HG03045 (cell line): ENCODE measurements at regions not wholly inside any gene's neighbourhood (a gene's known extent, or its start where the extent isn't known, plus 50 kb on each side); places are given as distances from the start of the nearest gene placed in this dataset.

Experiments
- ATAC-seq: cut with Tn5 transposase; IDR thresholded peaks from one replicate; pipeline ENCODE4 v1.9.1; 2021; ENCODE audit warnings: mild to moderate bottlenecking, moderate library complexity; ENCODE audit not compliant: unreplicated experiment

DNA sequence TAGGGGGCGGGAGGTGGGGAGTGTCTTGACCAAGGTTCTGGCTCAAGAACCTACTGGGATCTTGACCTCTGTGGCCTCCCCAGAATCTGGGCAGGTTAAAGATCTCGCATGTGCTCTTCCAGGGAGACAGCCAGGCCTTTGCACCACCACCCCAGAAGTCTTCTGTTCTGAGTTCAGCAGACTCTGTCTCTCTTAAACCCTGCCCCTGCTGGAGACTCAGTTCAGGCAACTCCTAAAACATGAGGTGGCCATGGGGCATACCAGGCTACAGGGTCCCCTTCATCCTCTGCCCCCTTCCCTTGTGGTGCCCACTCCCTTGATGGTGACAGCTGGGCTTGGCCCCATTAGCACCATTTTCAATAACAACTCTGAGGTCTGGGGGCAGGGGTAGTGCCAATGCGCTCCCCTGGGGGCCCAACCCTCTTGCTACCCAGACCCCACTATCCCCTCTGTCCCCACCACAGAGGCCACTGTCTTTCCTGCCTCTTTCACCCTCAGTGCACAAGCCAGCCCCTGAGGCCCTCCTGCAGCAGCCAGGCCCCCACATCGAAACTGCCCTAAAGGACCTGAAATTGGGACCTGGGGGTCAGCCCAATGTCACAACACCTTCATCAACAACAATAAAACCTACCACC lies 132.7 kb upstream of the RUNX3 start:
- ATAC-seq, result no peak

DNA sequence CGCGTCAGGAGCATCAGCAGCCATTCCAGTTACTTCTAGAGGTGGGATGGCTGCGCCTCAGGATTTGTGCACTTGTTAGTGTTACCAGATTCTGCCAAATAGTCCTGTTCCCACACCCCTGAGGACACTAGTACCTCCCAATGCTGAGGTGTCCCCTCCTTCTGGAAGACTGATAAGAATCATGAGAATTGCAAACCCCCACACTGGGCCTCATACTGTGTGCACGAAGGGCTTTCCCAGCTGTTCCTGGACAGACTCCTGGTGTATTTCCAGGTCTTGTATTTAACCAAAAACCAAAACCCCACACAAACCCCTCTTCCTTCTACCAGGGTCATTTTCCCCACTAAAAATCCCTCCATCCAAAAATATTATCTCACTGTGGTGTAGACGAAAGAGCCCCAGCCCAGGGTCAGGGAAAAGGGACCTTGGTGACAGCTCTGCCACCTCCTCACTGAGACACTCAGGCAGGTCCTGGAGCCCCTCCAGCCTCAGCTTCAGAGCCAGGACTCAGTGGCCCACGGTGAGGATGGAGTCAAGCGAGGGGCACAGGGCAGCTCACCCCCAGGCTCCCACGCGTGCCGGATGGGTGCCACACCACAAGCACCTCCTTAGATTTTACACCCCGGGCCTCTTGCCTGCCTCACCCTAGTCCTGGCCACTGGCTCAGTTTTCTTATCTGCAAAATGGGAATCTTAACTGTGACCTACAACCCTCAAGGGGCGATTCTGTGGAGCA lies 131.4 kb upstream of the RUNX3 start:
- ATAC-seq, result no peak

DNA sequence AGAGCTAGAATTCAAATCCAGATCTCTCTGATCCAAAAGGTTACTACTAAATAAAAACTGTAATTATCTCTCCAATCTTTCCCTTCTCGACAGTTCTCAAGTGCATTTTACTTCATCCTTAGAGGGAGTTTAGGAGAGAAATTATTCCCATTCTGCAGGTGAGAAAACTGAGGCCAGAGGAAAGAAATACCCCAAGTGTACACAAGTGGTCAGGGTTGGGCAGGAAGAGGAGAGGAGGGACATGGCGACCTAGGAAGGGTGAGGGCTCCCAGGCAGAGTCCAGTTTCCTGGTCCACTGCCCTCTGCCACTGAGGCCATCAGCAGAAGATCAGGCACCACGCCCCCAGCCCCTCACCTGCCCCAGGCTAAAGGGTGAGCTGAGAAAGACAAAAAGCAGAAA lies 127.1 kb upstream of the RUNX3 start:
- no peak for ATAC-seq

DNA sequence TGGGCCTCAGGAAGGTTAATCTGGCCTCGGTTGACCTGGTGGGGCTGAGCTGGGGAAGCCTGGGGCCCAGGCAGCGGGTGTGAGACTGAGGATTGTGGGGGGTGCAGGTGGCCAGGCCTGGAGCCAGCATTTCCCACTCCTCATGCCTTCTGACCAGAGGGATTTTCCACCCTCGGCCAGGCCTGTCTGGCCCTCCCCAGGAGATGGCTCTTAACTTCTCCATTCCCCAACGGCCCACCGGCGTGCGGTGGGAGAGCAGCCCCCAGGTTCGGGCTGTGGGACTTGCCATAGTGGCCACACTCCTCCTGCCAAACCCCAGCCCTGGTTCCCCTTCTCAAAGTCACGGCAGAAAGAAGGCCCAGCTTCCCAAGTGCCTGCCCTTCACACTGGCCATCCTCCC lies 126.5 kb upstream of the RUNX3 start:
- ATAC-seq, result no peak

DNA sequence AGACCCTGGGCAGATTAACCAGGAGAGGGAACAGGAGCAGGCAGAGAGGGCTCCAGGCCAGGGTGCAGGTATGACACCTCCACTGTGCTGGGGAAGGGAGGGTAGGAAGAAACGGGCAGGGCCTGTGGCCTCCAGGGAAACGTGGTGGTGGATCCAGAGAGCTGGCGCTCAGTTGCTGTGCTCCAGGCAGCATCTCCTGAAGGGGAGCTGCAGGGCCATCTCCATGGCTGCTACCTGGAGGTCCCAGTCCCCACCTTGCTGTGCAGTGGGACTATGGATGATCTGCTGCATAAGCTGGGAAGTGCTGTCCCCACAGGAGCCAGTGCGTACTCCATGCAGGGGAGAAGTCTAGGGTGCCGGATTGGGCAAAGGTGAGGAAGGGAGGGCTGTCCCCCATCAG lies 125.9 kb upstream of the RUNX3 start:
- ATAC-seq, result no peak

DNA sequence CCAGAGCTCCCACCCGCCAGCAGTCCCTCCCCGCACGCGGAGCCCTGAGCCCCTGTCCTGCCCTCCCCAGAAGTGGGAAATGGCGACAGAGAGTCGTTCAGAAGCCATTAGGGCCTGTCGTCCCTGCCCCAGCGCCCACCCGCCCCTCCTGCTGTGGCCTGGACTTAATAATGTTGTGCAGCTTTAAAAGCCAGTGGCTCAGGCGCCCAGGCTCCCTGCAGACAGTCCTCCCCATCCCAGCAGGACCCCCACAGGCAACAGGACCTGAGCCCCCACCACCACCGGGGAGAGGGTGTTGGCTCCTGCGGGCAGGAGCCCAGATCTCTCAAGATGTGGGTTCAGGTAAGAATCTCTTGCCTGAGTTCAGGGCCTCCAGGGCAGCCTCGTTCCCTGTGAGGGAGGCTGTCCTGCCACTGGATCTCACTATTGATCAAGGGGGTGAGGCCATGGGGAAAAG lies 125.3 kb upstream of the RUNX3 start:
- no peak for ATAC-seq

DNA sequence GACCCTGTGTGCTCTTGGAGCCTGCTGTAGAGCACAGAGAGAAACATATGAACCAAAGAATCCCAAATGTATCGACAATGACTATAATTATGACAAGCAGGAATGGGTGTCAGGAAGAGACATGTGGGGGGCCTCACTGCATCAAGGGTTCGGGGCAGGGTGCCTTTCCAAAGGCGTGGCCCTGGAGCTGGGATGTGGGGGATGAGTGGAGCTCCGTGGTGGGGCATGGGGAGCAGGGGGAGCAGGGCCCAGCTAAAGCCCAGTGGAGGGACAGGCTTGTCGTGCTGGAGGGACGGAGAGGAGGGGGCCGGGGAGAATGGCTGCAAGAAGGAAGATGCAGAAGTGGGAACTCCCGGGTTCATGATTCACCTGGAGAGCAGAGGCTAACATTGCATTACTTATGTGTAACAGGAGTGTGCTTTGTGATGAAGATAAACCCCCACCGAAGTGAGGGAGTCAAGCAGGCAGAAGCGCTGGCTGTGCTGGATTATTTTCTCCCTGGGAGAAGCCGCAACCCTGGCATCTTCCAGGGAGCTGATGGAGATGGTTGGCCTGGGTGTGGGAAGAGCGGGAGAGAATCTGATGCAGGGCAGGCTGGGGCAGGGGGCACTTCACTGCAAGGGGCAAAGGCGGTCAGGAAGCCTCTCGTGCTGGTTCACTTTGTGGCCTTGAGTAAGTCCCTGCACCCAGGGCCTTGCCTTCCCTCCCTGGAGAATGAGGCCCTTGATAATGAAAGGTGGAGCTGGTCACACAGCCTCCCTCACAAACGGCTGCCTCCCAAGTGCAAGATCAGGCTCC lies 124.6 kb upstream of the RUNX3 start:
- no peak for ATAC-seq

DNA sequence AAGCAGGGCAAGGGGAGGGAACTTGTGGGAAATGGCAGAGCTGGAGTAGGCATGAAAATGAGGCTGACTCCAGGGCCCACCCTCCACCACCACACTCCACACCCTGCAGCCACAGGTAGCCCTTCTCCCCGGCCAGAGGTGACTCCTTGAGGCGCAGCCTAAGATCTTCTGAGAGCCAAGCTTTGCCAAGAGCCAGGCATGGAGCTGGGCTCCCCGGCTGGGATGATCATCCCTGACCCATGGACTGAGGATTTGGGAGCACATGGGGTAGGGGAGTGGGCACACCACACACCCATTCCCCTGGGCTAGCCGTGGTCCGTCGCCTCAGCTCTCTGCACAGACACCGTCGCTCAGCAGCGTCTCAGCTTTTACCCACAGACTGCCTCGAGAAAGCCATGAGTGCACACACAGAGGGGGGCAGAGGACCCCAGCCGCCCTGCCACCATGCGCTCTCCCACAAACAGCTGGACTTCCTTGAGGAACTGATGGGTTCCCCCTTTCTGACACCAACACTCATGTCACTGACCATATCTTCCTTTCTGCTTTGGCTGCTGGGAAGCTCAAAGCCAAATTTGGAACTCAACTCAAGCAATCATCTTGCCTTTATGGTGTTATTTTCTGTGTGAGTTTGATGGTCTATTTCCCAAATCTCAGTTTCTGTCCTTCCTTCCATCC lies 123.6 kb upstream of the RUNX3 start:
- no peak for ATAC-seq

DNA sequence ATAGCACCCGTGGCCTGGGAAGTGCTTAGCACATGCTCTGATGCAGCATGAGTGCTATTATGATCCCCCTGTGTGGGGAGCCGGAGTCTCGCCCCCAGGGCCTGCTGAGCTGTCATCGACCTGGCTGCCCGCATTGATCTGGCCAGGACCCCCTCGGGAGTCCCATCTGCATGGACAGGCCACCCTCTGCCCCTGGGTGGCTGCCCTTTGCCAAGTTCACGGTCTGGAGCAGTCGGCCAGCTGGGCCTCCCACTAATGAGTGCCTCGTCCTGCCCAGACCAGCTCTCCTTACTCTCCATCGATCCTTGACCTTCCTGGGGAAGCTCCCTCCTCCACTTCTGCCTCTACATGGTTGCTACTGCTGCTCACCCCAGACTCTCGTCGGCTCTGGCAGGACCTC lies 121.8 kb upstream of the RUNX3 start:
- ATAC-seq, result no peak

DNA sequence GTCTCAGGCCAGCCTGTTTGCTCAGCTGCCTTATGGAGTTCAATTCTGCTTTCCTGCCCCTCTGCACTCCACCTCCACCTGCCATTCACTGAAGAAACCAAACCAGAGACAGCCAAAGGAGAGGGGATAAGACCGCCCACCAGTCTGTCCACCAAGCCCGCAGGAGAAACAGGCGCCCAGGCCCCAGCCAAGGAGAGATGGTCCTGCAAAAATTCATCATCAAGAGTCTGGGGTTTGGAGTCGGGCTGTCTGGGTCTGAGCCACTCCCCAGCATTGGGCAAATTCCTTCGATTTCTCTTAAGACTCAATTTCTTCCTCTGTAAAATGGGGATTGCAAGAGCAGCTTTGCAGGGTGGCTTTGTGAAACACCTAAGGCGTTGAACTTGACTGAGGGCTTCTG lies 121.4 kb upstream of the RUNX3 start:
- no peak for ATAC-seq

DNA sequence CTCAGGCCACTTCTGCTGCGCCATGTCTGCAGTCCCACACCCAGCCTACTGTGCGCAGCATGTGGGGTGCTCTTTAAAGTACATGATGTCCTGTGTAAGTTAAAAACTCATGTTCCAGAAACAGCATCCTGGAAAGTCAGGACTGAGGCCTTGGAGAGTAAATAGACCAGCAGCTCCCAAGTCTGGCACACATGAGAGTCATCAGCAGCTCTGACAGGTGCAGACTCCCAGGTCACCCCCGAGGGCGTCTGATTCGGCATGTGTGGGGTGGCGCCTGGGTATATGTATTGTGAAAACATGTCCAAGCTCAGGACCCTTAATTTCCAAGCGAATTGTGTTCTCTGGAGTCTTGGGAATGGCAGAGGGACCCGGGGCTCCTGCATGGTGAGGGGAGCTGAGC lies 120.1 kb upstream of the RUNX3 start:
- no peak for ATAC-seq

DNA sequence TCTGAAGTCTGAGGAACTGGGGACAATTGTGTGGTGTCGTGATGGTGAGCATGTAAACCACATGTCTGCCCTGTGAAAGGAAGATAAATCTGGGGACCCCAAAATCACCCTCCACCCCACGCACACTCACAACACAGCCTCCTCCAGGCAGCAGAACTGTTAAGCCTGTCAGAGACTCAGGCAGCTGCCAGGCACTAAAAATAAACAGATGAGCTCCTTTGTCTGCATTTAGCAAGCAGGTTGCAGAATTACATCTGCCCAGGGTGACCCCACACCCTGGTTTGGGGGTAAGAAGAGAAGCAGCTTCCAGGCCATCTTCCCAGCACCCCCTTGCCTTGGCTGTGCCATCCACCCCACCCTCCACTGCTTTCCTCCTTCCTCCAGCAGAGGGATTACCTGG lies 119.1 kb upstream of the RUNX3 start:
- no peak for ATAC-seq

DNA sequence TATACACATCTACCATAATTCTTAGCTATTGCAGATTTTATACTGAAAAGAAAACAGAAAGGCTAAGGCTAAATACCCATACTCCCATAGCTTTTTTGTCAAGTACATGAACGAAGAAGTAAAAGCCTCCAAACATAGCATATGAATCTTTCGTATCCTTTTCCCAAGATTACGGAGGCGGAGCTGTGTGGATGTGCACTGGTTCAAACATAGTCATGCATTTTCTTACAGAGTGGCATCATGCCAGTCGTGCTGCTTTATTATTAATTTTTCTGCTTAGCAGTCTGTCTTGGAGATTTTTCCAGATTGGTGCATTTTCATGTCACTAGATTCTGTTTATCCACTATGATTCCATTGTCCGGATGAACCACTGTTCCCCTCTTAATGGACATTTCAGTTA lies 118.7 kb upstream of the RUNX3 start:
- ATAC-seq, result no peak

DNA sequence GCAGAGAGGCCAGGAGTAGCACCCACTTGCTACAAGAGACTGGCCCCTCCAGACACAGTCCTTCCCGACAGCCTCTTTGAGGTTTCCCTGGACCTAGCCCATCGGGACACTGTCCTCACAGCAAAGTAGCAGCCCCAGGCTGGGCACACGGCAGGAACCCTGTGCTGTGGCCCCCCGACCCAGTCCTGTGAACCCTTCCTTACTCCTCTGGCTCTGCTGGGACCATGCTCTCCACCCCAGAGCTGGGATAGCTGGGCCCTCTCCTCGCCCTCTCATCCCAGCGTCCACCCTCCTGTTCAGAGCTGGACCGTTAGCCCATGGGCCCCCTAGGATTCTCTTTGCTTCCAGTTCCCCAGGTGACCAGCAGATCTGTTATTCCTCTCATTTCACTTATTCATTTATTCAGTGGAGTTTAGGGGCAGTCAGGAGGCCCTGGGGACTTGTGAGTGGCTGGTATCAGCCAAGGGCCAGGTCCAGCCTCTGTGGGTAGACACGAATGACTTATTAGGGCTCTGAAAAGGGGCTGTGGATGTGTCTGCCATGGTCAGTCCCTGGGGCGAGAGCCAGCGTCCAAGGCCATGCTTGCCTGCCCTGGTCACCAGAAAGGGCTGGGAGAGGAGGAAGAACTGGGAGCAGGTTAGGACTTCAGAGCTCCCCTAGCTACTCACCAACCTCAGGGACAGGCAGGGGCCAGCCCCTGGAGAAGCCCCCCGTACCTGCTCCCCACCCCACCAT lies 117.6 kb upstream of the RUNX3 start:
- no peak for ATAC-seq

DNA sequence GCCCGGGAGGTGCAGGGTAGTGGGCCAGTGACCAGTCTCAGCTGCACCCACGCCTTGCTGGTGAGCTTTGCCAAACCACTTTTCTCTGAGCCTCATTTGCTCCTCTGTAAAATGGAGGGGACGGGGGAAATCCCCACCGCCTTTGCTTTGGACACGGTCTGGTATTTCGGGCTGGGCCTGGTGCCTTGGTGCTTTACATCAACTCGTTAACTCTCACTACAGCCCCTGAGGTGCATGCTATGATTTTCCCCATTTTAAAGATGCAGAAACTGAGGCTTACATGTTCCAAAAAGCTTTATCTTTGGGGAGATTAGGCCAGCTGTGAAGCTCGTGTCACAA lies 116.1 kb upstream of the RUNX3 start:
- ATAC-seq, result no peak

DNA sequence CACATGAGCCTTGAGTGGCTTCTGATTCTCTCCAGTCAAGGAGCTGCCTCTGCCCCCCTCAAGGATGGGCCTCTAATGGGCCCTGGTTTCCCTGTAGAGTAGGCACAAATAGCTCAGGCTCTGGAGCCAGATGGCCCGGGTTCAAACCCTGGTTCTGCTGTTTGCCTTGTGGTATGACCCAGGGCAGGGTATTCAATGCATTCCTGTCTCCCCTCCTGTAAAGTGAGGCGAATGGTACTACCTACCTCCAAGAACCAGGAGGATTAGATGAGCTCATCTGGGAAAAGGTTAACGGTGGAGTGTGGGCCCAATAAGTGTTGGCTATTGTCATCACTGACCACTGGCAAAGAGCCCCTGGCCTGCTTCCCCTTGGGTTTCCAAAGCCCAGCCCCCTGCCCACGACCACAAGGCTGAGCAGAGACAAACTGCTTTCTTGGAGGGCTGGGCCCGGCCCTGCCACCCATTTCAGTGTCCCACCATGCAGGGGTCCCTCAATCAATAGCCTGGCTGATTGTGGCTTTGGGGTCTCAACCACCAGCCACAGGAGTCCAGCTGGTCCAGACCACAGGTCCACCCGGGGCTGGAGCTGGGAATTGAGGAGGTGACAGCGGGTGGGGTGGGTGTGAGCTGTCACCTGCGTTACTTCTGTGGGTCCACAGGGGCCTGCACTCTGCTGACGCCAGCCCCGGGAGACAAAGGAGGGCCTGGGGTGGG lies 115.6 kb upstream of the RUNX3 start:
- ATAC-seq, result no peak

DNA sequence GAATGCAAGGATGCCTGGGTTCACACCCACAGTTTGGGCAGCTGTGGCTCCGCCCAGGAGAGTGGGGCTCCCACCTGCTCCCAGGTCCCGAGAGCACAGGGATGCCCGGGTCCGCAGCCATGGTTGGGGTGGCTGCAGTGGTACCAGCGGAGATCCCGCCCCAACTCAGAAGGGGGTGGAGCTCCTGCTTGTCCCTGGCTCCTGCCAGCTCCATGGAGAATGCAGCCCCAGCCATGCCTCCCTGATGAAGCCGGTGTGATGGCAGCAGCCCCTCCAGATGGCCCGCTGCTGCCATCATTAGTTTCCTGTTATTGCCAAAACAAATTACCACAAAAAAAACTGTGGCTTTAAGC lies 113.1 kb upstream of the RUNX3 start:
- no peak for ATAC-seq

DNA sequence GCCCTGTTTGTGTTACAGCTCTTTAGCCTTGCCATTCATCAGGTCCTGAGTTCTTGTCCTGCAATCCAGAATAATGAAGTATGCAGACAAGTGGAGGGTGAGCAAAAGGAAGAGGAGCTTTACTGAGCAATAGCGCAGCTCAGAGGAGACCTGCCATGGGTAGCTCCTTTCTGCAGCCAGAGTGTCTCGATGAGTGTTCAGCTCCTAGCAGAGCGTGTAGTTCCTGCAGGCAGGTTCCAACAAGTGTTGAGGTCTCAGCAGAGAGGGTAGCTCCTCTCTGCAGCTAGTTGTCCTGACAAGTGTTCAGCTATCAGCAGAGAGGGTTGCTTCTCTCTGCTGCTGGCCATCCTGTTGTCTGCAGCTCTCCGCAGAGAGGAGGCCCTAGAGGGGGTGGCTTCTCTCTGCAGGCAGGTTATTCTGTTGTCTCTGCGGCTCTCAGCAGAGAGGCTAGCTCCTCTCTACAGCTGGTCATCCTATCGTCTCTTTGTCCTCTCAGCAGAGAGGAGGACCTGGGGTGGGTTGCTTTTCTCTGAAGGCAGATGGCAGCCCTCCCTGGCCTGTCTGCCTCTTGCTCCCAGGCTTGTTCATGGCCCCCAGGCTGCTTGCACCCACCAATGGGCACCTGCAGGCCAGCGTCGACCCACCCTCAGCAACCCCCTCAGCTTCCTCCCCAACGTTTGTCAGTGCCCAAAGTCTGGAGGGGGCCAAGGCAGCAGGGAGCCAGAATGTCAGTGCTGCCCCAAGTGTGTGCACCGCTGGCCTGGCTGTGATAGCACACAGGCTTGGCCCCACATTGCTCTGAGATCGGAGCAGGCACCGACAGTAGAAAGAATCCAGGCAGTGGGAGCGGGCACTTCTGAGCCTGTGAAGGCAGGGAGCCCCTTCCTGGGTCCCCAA lies 112.5 kb upstream of the RUNX3 start:
- ATAC-seq, result no peak

DNA sequence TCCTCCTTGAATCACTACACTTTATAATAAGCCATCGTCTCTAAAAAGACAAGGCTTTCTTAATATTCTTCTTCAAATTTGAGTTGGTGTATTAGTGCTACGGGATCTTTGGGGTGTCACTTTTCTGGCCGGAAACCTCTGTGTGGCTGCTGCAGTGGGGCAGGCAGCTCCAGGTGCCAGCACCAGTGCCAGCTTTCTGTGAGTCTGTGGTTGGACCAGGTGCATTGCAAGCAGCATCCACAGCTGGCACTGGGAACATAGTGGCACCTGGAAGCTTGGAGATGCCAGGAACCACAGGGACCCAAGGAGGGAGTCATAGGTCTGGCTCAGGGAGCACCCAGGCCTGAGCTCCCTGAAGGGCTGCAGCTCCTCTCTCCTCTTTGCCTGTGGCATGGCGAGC lies 111.8 kb upstream of the RUNX3 start:
- no peak for ATAC-seq
